ENCODE measurements at regions not wholly inside any gene's neighbourhood (a gene's known extent, or its start where the extent isn't known, plus 50 kb on each side); places are given as distances from the start of the nearest gene placed in this dataset.

DNA sequence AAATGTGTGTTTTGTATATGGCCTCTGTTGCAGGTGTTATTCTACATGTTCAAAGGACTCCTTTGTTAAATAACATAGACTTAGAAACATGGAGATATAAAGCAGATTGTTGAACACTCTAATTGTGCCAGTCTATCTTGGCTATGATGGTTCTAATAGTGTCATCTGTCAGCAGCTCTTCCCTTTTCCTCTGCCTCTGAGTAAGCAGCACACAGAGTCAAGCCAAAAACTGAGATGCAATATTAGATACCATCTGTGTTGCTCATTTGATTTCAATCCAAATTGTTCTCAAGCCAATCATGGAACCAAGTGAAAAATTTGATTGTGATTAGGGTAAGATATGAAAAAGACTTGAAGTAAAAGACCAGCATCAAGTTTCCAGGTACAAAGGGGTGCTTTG, 871.1 kb upstream of the MGAT4C start:
- Histone ChIP-seq H3K4me3 (ENCODE audit: low read depth, low read length, poor library complexity, severe bottlenecking) (no peak overlapping the region), H3K27me3 (ENCODE audit: insufficient read depth, low read length) (no peaks in the 10 kb centered on the region)
- TF ChIP-seq EZH2 (IDR thresholded peaks at IDR 0.05; ENCODE audit: borderline replicate concordance, low read length), result no peak
- TF ChIP-seq, protein P1, sequence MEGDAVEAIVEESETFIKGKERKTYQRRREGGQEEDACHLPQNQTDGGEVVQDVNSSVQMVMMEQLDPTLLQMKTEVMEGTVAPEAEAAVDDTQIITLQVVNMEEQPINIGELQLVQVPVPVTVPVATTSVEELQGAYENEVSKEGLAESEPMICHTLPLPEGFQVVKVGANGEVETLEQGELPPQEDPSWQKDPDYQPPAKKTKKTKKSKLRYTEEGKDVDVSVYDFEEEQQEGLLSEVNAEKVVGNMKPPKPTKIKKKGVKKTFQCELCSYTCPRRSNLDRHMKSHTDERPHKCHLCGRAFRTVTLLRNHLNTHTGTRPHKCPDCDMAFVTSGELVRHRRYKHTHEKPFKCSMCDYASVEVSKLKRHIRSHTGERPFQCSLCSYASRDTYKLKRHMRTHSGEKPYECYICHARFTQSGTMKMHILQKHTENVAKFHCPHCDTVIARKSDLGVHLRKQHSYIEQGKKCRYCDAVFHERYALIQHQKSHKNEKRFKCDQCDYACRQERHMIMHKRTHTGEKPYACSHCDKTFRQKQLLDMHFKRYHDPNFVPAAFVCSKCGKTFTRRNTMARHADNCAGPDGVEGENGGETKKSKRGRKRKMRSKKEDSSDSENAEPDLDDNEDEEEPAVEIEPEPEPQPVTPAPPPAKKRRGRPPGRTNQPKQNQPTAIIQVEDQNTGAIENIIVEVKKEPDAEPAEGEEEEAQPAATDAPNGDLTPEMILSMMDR (IDR thresholded peaks at IDR 0.05; ENCODE audit: low read length), result no peak

DNA sequence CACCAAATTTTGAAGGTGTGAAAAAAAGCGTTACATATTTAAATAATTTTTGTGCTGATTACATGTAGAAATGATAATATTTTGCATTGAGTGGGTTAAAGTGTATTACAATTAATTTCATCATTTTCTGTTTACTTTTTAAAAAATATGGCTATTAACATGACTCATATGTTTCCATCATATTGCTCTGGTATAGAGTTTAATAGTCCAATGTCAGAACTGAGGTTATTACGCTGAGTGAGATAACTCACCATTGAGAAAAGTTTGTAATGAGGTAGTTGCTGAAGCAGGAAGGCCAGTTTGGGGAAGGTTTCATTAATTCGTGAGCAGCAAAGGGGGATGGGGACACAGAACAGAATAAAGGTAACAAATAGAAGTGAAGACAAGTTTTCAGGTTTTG, 865.7 kb upstream of the MGAT4C start:
- H4K20me1 ChIP-seq (ENCODE audit: insufficient read depth, low read length), result no peaks in the 10 kb centered on the region
- H3K36me3 ChIP-seq (ENCODE audit: insufficient read depth, low read length), result no peaks in the 10 kb centered on the region
- H3K9ac ChIP-seq (ENCODE audit: low read length), result no peak overlapping the region
- no peaks in the 10 kb centered on the region for H3K9me3 ChIP-seq (ENCODE audit: low read length)
- no peak overlapping the region for H3K4me2 ChIP-seq (ENCODE audit: low read length)
- H3K27ac ChIP-seq (ENCODE audit: low read depth, low read length, poor library complexity, severe bottlenecking), result no peak overlapping the region
- TF ChIP-seq, protein P1 (IDR thresholded peaks at IDR 0.05; ENCODE audit: low read length), result no peak
- no peak for TF ChIP-seq EZH2 (IDR thresholded peaks at IDR 0.05; ENCODE audit: borderline replicate concordance, low read length)
- H3K27me3 ChIP-seq (ENCODE audit: insufficient read depth, low read length), result no peaks in the 10 kb centered on the region
- H3K79me2 ChIP-seq (ENCODE audit: insufficient read depth, low read length), result no peaks in the 10 kb centered on the region
- H3K4me3 ChIP-seq (ENCODE audit: low read depth, low read length, poor library complexity, severe bottlenecking), result no peak overlapping the region
- H3K9me2 ChIP-seq (ENCODE audit: low read depth, low read length), result no peaks in the 10 kb centered on the region
- H3K4me1 ChIP-seq (ENCODE audit: insufficient read depth, low read length, severe bottlenecking), result no peaks in the 10 kb centered on the region
- H3F3A ChIP-seq (ENCODE audit: insufficient read depth, low read length), result 0 out of 2 replicates have a peak, but pooled peaks cover 3% of the 10 kb centered on the region
- H2AFZ ChIP-seq (ENCODE audit: low read length), result no peak overlapping the region

More for the DNA sequence above, 871.1 kb upstream of the MGAT4C start:
- Histone ChIP-seq H3K9ac (ENCODE audit: low read length) (no peak overlapping the region), H4K20me1 (ENCODE audit: insufficient read depth, low read length) (no peaks in the 10 kb centered on the region), H3K79me2 (ENCODE audit: insufficient read depth, low read length) (no peaks in the 10 kb centered on the region), H3K9me2 (ENCODE audit: low read depth, low read length) (no peaks in the 10 kb centered on the region), H3K9me3 (ENCODE audit: low read length) (no peaks in the 10 kb centered on the region), H3K27ac (ENCODE audit: low read depth, low read length, poor library complexity, severe bottlenecking) (no peak overlapping the region), H2AFZ (ENCODE audit: low read length) (no peak overlapping the region), H3K4me2 (ENCODE audit: low read length) (no peak overlapping the region), H3K4me1 (ENCODE audit: insufficient read depth, low read length, severe bottlenecking) (no peaks in the 10 kb centered on the region), H3K36me3 (ENCODE audit: insufficient read depth, low read length) (no peaks in the 10 kb centered on the region), H3F3A (ENCODE audit: insufficient read depth, low read length) (0 out of 2 replicates have a peak, but pooled peaks cover 3% of the 10 kb centered on the region)

DNA sequence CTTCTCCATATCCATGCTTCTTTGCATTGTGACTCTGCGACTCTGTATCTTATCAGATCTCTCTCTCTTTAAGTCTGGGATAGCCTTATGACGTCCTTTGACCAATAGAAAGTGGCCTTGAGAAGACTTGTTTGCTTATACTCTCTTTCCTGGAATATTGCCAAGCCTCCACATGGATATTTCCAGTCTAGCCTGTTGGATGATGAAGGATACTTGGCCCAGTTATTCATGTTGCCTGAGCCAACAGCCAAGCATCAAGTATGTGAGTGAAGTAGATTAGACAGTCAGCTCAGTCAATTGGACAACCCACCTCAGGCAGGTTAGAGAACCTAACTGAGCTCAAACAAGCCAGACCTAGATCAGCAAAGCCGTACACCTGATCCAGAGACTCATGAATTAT, 864.2 kb upstream of the MGAT4C start:
- H3K4me1 ChIP-seq (ENCODE audit: insufficient read depth, low read length, severe bottlenecking), result no peaks in the 10 kb centered on the region
- TF ChIP-seq, protein P1 (IDR thresholded peaks at IDR 0.05; ENCODE audit: low read length), result no peak
- TF ChIP-seq EZH2 (IDR thresholded peaks at IDR 0.05; ENCODE audit: borderline replicate concordance, low read length), result no peak
- no peaks in the 10 kb centered on the region for H3F3A ChIP-seq (ENCODE audit: insufficient read depth, low read length)
- H4K20me1 ChIP-seq (ENCODE audit: insufficient read depth, low read length), result no peaks in the 10 kb centered on the region
- H3K4me2 ChIP-seq (ENCODE audit: low read length), result no peak overlapping the region
- no peak overlapping the region for H3K4me3 ChIP-seq (ENCODE audit: low read depth, low read length, poor library complexity, severe bottlenecking)
- H3K9ac ChIP-seq (ENCODE audit: low read length), result no peak overlapping the region
- no peaks in the 10 kb centered on the region for H3K9me2 ChIP-seq (ENCODE audit: low read depth, low read length)
- H2AFZ ChIP-seq (ENCODE audit: low read length), result no peak overlapping the region
- no peaks in the 10 kb centered on the region for H3K9me3 ChIP-seq (ENCODE audit: low read length)
- no peaks in the 10 kb centered on the region for H3K36me3 ChIP-seq (ENCODE audit: insufficient read depth, low read length)
- H3K27me3 ChIP-seq (ENCODE audit: insufficient read depth, low read length), result no peaks in the 10 kb centered on the region
- no peaks in the 10 kb centered on the region for H3K79me2 ChIP-seq (ENCODE audit: insufficient read depth, low read length)
- H3K27ac ChIP-seq (ENCODE audit: low read depth, low read length, poor library complexity, severe bottlenecking), result no peak overlapping the region

All from OCI-LY1 (cell line).